ENCODE measurements at regions not wholly inside any gene's neighbourhood (a gene's known extent, or its start where the extent isn't known, plus 50 kb on each side); places are given as distances from the start of the nearest gene placed in this dataset.

DNA sequence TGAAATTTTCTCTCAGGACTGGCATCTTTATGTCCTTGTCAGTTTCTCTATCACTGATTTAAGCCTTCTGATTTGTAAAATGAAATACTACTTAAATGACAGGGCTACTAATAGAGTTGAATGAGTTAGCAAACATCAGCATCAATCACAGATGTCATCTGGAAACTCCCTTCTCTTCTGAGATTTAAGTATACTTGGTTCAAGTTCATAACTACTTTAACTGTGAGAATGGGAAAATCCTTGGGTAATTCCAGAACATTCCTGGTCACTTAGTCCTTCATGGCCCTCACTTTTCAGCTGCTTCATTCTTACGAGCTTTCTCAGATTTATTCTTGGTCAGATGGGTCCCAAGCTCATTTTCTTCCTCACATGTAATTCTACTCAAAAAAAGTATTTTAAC is 1655.3 kb upstream of the FLRT2 start:
- no peak for TF ChIP-seq EZH2 (IDR thresholded peaks at IDR 0.05)
- TF ChIP-seq POLR2AphosphoS5 (IDR thresholded peaks at IDR 0.05; ENCODE audit: borderline replicate concordance, low read depth, low read length): no peak
